GM12878 (cell line): ENCODE measurements at regions not wholly inside any gene's neighbourhood (a gene's known extent, or its start where the extent isn't known, plus 50 kb on each side); places are given as distances from the start of the nearest gene placed in this dataset.

ENCODE experiments used
- ATAC-seq: fragments of 200-7000 bp; cut with Tn5 transposase; 3 replicates; pipeline ENCODE4 v1.9.1; 2020; ENCODE audit warnings: mild to moderate bottlenecking, moderate library complexity
- BruUV-seq: library from RNA; stranded (reverse); fragments of 400-500 nt; replicated peaks from 2 replicates; lab custom pipeline; 2021; lab: Mats Ljungman, UMichigan
- CTCF ChIA-PET: fragments of 300-600 bp; sonication (Branson Sonifier 250); formaldehyde crosslinking; extraction: SDS; loops from one replicate; lab custom pipeline; 2021; ENCODE audit warnings: inconsistent platforms; lab: Yijun Ruan, JAX
- POLR2A ChIA-PET: fragments of 350-600 bp; formaldehyde crosslinking; extraction: SDS; loops from one replicate; lab custom pipeline; 2021; ENCODE audit warnings: inconsistent platforms; lab: Charles Lee
- RAD21 ChIA-PET: fragments of 300-600 bp; sonication (Branson Sonifier 250); formaldehyde crosslinking; loops from one replicate; lab custom pipeline; 2023; ENCODE audit warnings: antibody characterized with exemption; ENCODE audit not compliant: unreplicated experiment; lab: Charles Lee
- SMC1A ChIA-PET: fragments of 300-600 bp; sonication (Branson Sonifier 250); formaldehyde crosslinking; loops from one replicate; lab custom pipeline; 2023; ENCODE audit not compliant: unreplicated experiment, uncharacterized antibody; lab: Charles Lee
- DNase-seq: peaks from one replicate; pipeline ENCODE4 v3.0.0-alpha.2; 2011; ENCODE audit warnings: low read depth, low spot score
- FAIRE-seq: peaks from 3 replicates; lab custom pipeline; 2011; peaks lifted over from hg19 to GRCh38; lab: Jason Lieb, UNC
- H2AFZ ChIP-seq: 2 replicates; pipeline ENCODE4 v1.6.0; 2011; ENCODE audit warnings: low read depth, low read length, control low read depth; ENCODE audit not compliant: control insufficient read depth
- H3K27ac ChIP-seq: 2 replicates; pipeline ENCODE4 v1.5.1; 2011; ENCODE audit warnings: control low read depth; ENCODE audit not compliant: control insufficient read depth, insufficient read depth
- H3K27me3 ChIP-seq, 2 experiments: replicated peaks in 1 of 2; 2 replicates each; pipeline versions ENCODE4 v1.6.0 to v1.6.1; 2011; ENCODE audit warnings: low read length in 1 of 2; ENCODE audit not compliant: control insufficient read depth in 2 of 2, insufficient read depth in 2 of 2
- H3K36me3 ChIP-seq, 2 experiments: 2 replicates each; pipeline ENCODE4 v1.5.1; 2011; ENCODE audit warnings: low read length in 1 of 2; ENCODE audit not compliant: control insufficient read depth in 2 of 2, insufficient read depth in 2 of 2
- H3K4me1 ChIP-seq: 2 replicates; pipeline ENCODE4 v1.6.1; 2011; ENCODE audit warnings: mild to moderate bottlenecking, low read length, moderate library complexity, mixed read lengths; ENCODE audit not compliant: control insufficient read depth, insufficient read depth
- H3K4me2 ChIP-seq: 2 replicates; pipeline ENCODE4 v1.6.0; 2011; ENCODE audit warnings: control low read depth; ENCODE audit not compliant: control insufficient read depth, insufficient read depth
- H3K4me3 ChIP-seq: fragments of 200-600 bp; sonication (generic); 2 replicates; pipeline ENCODE4 v1.5.1; 2016
- H3K79me2 ChIP-seq: 2 replicates; pipeline ENCODE4 v1.6.0; 2011; ENCODE audit warnings: low read length; ENCODE audit not compliant: control insufficient read depth, insufficient read depth
- H3K9ac ChIP-seq: 2 replicates; pipeline ENCODE4 v1.8.0; 2011; ENCODE audit warnings: low read length, control low read depth, mixed read lengths; ENCODE audit not compliant: control insufficient read depth, insufficient read depth
- H3K9me3 ChIP-seq: replicated peaks from 3 replicates; pipeline ENCODE4 v1.5.1; 2011; ENCODE audit warnings: mild to moderate bottlenecking, low read length; ENCODE audit not compliant: control insufficient read depth, insufficient read depth
- H4K20me1 ChIP-seq: 2 replicates; pipeline ENCODE4 v1.6.0; 2011; ENCODE audit not compliant: control insufficient read depth, insufficient read depth
- ATF7 ChIP-seq: fragments of 450-650 bp; IDR thresholded peaks from 2 replicates; pipeline ENCODE4 v1.6.1; 2016; ENCODE audit warnings: low read depth, mild to moderate bottlenecking
- EGR1 ChIP-seq, 2 experiments: IDR thresholded peaks; 1 replicate in 1 of 2; 2 replicates in 1 of 2; pipeline ENCODE4 v1.6.1; 2011 to 2012; ENCODE audit warnings: low read depth in 2 of 2, low read length in 2 of 2, borderline replicate concordance in 1 of 2, mild to moderate bottlenecking in 1 of 2, moderate library complexity in 1 of 2
- ESRRA ChIP-seq: IDR thresholded peaks from 2 replicates; pipeline ENCODE4 v1.6.1; 2012; ENCODE audit warnings: mild to moderate bottlenecking, low read length, improper control_type of control experiment
- EZH2 ChIP-seq: IDR thresholded peaks from 2 replicates; pipeline ENCODE4 v1.6.1; 2012; ENCODE audit warnings: low read depth, mild to moderate bottlenecking, control low read depth, inconsistent platforms, low read length, borderline replicate concordance; ENCODE audit not compliant: control insufficient read depth
- MEF2B ChIP-seq: fragments of 450-650 bp; IDR thresholded peaks from 2 replicates; pipeline ENCODE4 v1.6.1; 2018; ENCODE audit warnings: mild to moderate bottlenecking, moderate library complexity; ENCODE audit not compliant: partially characterized antibody, poor library complexity, severe bottlenecking
- MTA3 ChIP-seq: IDR thresholded peaks from 2 replicates; pipeline ENCODE4 v1.6.1; 2012; ENCODE audit warnings: low read length, inconsistent platforms, borderline replicate concordance
- RBBP5 ChIP-seq: fragments of 200-600 bp; sonication (generic); conservative IDR thresholded peaks from 2 replicates; pipeline ENCODE4 v1.6.1; 2016
- SUPT20H ChIP-seq: IDR thresholded peaks from 2 replicates; pipeline ENCODE4 v1.6.1; 2011; ENCODE audit warnings: low read depth, mild to moderate bottlenecking, low read length, moderate library complexity, borderline replicate concordance; ENCODE audit not compliant: control insufficient read depth
- ZNF274 ChIP-seq: IDR thresholded peaks from one replicate; pipeline ENCODE4 v1.8.0; 2011; ENCODE audit not compliant: insufficient read length, insufficient read depth
- WGBS: methylation state at CpG from one replicate; pipeline ENCODE4 v1.1.6; 2016; ENCODE audit warnings: low lambda C conversion rate; ENCODE audit not compliant: insufficient replicate concordance, insufficient coverage; ENCODE audit errors: missing lambda C conversion rate; 5-methylcytosine and 5-hydroxymethylcytosine counted together
- in situ Hi-C: fragments of 300-500 bp; cut with MboI; formaldehyde crosslinking; loops from 9 replicates; pipeline ENCODE4 v1.14.3; 2018; ENCODE audit warnings: mixed read lengths
- intact Hi-C: fragments of 100-400 bp; cut with micrococcal nuclease; formaldehyde crosslinking; loops from one replicate; pipeline ENCODE4 v1.14.2; 2022; ENCODE audit not compliant: unreplicated experiment
- TF ChIP-seq, protein P1 (sequence below): IDR thresholded peaks from 2 replicates; pipeline ENCODE4 v1.6.1; 2012; ENCODE audit warnings: mild to moderate bottlenecking, low read depth, low read length
- TF ChIP-seq, protein P2 (sequence below): IDR thresholded peaks from 2 replicates; pipeline ENCODE4 v1.6.1; 2012; ENCODE audit warnings: low read depth, low read length, improper control_type of control experiment

DNA sequence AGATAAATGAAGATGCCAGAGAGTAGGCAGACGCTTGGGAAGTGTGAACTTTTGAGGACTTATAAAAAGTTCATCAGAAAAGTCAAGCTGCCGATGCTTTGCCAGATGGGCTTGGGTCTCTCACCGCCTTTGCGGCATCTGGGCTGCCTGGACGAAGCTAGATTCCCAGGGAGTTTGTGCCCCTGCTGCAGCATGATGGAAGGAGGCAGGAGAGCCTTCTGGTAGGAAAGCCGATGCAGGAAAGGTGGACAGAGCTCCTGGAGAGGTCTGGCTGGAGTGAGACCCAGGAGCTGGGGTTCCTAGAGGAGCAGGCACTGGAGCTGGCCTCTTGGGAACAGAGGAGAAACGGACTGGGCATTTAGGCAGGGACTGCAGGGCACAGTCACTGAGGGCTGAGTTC, 51.9 kb upstream of the ATP2B2 start:
- TF ChIP-seq EGR1 (IDR thresholded peaks at IDR 0.05; ENCODE audit: borderline replicate concordance in 1 of 2, low read depth in 2 of 2, low read length in 2 of 2) (no peak), ZNF274 (no peak), MEF2B (no peak), ESRRA (no peak), SUPT20H (no peak), EZH2 (no peak), MTA3 (no peak), ATF7 (no peak), RBBP5 (no peak)
- TF ChIP-seq, protein P1, sequence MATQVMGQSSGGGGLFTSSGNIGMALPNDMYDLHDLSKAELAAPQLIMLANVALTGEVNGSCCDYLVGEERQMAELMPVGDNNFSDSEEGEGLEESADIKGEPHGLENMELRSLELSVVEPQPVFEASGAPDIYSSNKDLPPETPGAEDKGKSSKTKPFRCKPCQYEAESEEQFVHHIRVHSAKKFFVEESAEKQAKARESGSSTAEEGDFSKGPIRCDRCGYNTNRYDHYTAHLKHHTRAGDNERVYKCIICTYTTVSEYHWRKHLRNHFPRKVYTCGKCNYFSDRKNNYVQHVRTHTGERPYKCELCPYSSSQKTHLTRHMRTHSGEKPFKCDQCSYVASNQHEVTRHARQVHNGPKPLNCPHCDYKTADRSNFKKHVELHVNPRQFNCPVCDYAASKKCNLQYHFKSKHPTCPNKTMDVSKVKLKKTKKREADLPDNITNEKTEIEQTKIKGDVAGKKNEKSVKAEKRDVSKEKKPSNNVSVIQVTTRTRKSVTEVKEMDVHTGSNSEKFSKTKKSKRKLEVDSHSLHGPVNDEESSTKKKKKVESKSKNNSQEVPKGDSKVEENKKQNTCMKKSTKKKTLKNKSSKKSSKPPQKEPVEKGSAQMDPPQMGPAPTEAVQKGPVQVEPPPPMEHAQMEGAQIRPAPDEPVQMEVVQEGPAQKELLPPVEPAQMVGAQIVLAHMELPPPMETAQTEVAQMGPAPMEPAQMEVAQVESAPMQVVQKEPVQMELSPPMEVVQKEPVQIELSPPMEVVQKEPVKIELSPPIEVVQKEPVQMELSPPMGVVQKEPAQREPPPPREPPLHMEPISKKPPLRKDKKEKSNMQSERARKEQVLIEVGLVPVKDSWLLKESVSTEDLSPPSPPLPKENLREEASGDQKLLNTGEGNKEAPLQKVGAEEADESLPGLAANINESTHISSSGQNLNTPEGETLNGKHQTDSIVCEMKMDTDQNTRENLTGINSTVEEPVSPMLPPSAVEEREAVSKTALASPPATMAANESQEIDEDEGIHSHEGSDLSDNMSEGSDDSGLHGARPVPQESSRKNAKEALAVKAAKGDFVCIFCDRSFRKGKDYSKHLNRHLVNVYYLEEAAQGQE, result no peak
- TF ChIP-seq, protein P2, sequence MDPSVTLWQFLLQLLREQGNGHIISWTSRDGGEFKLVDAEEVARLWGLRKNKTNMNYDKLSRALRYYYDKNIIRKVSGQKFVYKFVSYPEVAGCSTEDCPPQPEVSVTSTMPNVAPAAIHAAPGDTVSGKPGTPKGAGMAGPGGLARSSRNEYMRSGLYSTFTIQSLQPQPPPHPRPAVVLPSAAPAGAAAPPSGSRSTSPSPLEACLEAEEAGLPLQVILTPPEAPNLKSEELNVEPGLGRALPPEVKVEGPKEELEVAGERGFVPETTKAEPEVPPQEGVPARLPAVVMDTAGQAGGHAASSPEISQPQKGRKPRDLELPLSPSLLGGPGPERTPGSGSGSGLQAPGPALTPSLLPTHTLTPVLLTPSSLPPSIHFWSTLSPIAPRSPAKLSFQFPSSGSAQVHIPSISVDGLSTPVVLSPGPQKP, result no peak
- in situ Hi-C loops (no loop called here), intact Hi-C loops (no loop called here)
- Histone ChIP-seq H3K27me3 (no peaks in the 10 kb centered on the region; a peak in 1 of 4 replicates), H3K9me3 (peaks cover 7% of the 10 kb centered on the region; the same call in 2 of the 3 replicates), H3K36me3 (no peaks in the 10 kb centered on the region), H3K4me2 (no peak overlapping the region), H4K20me1 (no peaks in the 10 kb centered on the region), H3K9ac (no peak overlapping the region), H3K79me2 (no peaks in the 10 kb centered on the region), H3K27ac (no peak overlapping the region), H2AFZ (no peak overlapping the region), H3K4me3 (no peak overlapping the region), H3K4me1 (peaks cover 3% of the 10 kb centered on the region)
- BruUV-seq, result no TSS peak
- no peak for DNase-seq
- ATAC-seq, result no peak
- FAIRE-seq, result no peak
- POLR2A ChIA-PET, result no interaction called here
- 54% methylated on average over 7 of the region's 7 CpGs for WGBS
- RAD21 ChIA-PET, result no interaction called here
- CTCF ChIA-PET, result no interaction called here
- SMC1A ChIA-PET, result no interaction called here
